ENCODE measurements at regions not wholly inside any gene's neighbourhood (a gene's known extent, or its start where the extent isn't known, plus 50 kb on each side); places are given as distances from the start of the nearest gene placed in this dataset.

DNA sequence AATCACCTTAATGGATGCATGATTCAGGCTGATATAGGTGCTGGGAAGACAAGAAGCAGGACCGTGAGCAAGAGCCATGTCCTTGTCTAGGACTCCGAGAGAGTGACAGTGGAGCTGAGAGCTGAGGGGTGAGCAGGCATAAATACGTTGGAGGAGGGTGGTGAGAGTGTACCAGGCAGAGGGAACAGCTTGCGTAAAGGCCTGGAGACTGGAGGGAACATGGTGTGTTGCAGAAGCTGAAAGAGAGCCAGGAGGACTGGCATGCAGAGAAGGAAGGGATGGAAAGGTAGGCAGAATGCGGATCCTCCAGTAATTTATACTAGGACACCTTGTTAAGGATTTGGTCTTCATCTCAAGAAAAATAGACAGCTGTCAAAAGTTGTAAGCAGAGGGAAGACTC lies 653.2 kb downstream of the HS3ST4 start:
- no peak for DNase-seq (ENCODE audit: insufficient read length, low spot score)
- no peak for FAIRE-seq
- TF ChIP-seq, protein P1, sequence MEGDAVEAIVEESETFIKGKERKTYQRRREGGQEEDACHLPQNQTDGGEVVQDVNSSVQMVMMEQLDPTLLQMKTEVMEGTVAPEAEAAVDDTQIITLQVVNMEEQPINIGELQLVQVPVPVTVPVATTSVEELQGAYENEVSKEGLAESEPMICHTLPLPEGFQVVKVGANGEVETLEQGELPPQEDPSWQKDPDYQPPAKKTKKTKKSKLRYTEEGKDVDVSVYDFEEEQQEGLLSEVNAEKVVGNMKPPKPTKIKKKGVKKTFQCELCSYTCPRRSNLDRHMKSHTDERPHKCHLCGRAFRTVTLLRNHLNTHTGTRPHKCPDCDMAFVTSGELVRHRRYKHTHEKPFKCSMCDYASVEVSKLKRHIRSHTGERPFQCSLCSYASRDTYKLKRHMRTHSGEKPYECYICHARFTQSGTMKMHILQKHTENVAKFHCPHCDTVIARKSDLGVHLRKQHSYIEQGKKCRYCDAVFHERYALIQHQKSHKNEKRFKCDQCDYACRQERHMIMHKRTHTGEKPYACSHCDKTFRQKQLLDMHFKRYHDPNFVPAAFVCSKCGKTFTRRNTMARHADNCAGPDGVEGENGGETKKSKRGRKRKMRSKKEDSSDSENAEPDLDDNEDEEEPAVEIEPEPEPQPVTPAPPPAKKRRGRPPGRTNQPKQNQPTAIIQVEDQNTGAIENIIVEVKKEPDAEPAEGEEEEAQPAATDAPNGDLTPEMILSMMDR (IDR thresholded peaks at IDR 0.05; ENCODE audit: insufficient read depth, missing control alignments) = no peak

DNA sequence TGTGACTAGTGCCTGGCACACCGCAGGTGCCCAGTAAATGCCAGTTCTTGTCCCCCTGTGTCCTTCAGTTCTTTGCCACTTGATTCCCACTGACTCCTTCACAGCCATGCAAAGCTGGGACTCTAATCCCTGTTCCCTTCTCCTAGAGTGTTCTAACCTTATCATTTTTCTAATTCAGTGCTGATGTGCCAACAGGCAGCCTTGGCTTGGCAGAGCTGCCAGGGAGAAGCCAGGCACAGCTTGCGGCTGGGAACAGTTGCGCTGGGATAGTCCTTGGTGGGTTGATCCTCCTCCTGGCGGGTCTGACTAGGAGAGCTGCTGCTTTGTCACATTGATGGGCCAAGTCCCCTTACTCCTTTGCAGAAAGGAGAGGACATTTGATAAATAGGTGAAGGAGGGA lies 654.2 kb downstream of the HS3ST4 start:
- TF ChIP-seq, protein P1 (IDR thresholded peaks at IDR 0.05; ENCODE audit: insufficient read depth, missing control alignments) = no peak
- DNase-seq (ENCODE audit: insufficient read length, low spot score) = no peak
- no peak for FAIRE-seq

DNA sequence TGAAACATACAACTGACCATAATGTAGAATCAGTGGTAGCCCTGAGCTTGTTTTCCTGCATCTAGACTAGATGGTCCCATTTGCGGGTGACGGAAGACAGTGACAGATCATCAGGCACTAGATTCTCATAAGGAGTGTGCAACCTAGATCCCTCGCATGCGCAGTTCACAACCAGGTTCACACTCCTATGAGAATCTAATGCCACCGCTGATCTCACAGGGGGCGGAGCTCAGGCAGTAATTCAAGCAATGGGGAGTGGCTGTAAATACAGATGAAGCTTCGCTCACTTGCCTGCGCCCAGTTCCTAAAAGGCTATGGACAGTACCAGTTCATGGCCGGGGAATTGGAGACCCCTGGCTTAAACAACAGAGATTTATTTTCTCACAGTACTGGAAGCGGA lies 656.3 kb downstream of the HS3ST4 start:
- TF ChIP-seq, protein P1 (IDR thresholded peaks at IDR 0.05; ENCODE audit: insufficient read depth, missing control alignments) = no peak
- FAIRE-seq (no peak), DNase-seq (ENCODE audit: insufficient read length, low spot score) (no peak)

DNA sequence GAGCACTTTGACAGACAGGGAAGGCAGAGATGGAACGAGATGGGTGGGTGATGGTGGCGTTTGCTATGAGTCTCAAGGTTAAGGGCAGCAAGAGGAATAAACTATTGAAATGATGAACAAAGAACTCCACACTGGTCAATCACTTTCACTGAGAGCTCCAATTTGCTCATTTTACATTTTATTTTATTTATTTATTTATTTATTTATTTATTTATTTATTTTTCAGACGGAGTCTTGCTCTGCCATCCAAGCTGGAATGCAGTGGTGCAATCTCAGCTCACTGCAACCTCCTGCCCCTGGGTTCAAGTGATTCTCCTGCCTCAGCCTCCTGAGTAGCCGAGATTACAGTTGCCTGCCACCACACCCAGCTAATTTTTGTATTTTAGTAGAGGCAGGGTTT lies 669.1 kb downstream of the HS3ST4 start:
- DNase-seq (ENCODE audit: insufficient read length, low spot score) (no peak), FAIRE-seq (no peak)
- TF ChIP-seq, protein P1 (IDR thresholded peaks at IDR 0.05; ENCODE audit: insufficient read depth, missing control alignments) = no peak

DNA sequence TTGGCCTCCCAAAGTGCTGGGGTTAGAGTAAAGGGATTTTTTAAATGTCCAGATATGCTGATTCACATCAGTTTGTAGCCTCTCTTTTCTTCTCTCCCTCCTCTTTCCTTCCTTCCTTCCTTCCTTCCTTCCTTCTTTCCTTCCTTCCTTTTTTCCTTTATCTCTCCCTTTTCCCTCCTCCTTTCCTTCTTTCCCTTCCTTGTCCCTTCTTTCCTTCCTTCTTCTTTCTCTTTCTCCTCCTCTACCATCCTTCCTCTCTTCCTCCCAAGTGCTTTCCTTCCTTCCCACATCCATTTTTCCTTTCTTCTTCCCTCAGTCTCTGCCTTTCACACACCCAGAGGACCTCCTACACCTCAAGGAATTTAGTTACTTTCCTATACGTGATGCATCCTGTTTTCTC lies 671.8 kb downstream of the HS3ST4 start:
- TF ChIP-seq, protein P1 (IDR thresholded peaks at IDR 0.05; ENCODE audit: insufficient read depth, missing control alignments) = no peak
- DNase-seq (ENCODE audit: insufficient read length, low spot score) (no peak), FAIRE-seq (no peak)

DNA sequence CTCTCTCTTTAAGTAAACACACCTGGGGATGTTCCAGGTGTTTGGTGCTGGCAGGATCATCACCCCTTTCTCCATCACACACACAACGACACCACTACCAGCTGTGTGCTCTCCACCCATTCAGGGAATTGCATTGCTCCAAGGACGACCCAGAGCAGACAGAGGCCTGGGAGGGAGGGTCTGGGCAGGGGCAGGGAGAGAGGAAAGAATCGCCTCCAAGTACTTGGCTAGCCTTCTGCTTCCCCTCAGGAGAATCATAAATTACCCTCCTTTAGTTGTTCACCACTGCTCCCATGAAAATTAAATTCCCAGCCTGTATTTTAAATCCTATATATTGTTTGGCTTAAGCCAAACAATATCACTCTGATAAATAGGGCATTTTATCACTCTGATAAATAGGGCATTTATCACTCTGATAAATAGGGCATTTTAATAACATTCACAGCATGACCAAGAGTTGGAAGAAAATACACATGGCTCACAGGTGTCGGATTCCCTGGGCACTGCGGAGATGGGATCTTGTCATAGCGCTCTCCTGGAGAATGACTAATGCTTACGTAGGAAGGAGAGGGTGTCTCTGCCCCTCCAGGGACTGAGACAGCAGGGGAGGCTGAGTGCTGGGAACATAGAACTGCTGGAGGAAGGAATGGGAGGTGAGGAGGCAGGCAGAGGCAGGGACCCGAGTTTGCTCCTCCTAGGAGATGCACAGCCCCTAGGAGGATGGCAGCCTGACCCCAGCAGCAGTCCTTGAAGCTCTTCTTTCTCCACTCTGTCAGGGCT lies 673.6 kb downstream of the HS3ST4 start:
- TF ChIP-seq, protein P1 (IDR thresholded peaks at IDR 0.05; ENCODE audit: insufficient read depth, missing control alignments) = no peak
- DNase-seq (ENCODE audit: insufficient read length, low spot score) (no peak), FAIRE-seq (no peak)

DNA sequence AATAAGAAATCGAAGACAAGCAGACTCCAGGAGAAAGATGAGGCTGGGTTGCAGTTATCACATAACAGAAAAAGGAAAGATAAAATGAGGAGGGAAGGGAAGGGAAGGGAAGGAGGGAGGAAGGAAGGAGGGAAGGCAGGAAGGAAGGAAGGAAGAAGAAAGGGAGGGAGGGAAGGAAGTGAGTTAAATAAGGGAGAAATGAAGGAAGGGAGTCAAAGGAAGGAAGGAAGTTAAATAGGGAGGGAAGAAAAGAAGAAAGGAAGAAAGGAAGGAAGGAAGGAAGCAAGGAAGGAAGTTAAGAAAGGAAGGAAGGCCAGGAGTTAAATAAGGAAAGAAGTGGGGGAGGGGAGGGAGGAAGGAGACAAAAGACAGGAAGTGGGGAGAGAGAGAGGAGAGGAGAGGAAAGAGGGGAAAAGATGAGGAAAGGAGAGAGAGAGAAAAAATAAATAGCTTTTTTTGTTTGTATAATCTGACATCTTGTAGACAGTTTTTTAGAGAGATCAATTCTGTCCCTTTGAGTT lies 679.6 kb downstream of the HS3ST4 start:
- TF ChIP-seq, protein P1 (IDR thresholded peaks at IDR 0.05; ENCODE audit: insufficient read depth, missing control alignments) = no peak
- FAIRE-seq = no peak
- DNase-seq (ENCODE audit: insufficient read length, low spot score) = no peak

Data from D721Med (cell line).